ENCODE measurements at regions not wholly inside any gene's neighbourhood (a gene's known extent, or its start where the extent isn't known, plus 50 kb on each side); places are given as distances from the start of the nearest gene placed in this dataset.

DNA sequence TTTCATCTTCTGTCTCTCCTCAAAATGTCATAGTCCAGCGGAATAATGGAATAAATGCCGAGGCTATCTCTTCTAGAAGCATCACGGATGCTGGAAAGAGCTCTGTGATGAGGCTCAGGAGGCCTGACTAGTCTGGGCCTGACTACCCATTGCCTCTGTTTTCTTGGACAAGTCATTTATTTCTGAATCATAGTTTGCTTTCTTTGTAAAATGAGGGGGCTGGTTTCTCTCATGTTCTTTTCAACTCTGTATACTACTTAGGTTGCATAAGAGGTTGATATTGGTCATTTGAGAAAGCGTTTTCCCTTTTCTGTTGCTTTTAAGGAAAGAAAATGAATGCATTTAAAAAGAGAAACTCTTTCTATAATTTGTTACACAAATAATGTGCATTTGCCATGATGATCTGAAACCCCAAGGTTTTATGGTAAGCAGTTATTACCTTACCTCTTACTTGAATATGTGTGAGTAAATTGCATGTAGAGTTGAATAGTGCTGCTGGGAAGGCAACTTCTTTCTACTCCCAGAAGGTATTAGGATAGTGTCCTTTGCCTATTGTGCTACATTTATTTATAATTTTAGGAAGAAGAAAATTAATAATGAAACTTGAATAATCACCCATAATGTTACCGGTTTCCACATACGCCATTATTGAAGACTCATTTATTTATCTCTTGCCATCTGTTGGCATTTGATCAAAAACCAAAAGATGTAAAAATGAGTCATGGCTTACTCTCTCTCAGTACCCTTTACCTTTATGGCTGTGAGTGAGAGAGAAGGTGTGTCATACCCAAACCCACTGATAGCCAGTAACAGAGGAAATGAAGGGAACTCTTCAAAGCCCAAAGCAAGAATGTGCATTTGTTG lies 179.1 kb downstream of the FASLG start:
- TF ChIP-seq, protein P1, sequence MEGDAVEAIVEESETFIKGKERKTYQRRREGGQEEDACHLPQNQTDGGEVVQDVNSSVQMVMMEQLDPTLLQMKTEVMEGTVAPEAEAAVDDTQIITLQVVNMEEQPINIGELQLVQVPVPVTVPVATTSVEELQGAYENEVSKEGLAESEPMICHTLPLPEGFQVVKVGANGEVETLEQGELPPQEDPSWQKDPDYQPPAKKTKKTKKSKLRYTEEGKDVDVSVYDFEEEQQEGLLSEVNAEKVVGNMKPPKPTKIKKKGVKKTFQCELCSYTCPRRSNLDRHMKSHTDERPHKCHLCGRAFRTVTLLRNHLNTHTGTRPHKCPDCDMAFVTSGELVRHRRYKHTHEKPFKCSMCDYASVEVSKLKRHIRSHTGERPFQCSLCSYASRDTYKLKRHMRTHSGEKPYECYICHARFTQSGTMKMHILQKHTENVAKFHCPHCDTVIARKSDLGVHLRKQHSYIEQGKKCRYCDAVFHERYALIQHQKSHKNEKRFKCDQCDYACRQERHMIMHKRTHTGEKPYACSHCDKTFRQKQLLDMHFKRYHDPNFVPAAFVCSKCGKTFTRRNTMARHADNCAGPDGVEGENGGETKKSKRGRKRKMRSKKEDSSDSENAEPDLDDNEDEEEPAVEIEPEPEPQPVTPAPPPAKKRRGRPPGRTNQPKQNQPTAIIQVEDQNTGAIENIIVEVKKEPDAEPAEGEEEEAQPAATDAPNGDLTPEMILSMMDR (IDR thresholded peaks at IDR 0.05): no peak
- no peak for TF ChIP-seq POLR2A (IDR thresholded peaks at IDR 0.05)

Data from adrenal gland (tissue), 5 donors.